OCI-LY7 (cell line): ENCODE measurements at regions not wholly inside any gene's neighbourhood (a gene's known extent, or its start where the extent isn't known, plus 50 kb on each side); places are given as distances from the start of the nearest gene placed in this dataset.

Experiments
- EZH2phosphoT487 ChIP-seq: fragments of 200-600 bp; sonication (generic); IDR thresholded peaks from 2 replicates; pipeline ENCODE4 v1.6.1; 2018; ENCODE audit warnings: low read depth, borderline replicate concordance, mild to moderate bottlenecking, mixed run types, antibody characterized with exemption, low read length, moderate library complexity, mixed read lengths
- TF ChIP-seq, protein P1 (sequence below): fragments of 200-600 bp; sonication (generic); conservative IDR thresholded peaks from 2 replicates; pipeline ENCODE4 v1.5.1; 2014; ENCODE audit warnings: mild to moderate bottlenecking, antibody characterized with exemption, low read length, moderate library complexity, mixed read lengths

DNA sequence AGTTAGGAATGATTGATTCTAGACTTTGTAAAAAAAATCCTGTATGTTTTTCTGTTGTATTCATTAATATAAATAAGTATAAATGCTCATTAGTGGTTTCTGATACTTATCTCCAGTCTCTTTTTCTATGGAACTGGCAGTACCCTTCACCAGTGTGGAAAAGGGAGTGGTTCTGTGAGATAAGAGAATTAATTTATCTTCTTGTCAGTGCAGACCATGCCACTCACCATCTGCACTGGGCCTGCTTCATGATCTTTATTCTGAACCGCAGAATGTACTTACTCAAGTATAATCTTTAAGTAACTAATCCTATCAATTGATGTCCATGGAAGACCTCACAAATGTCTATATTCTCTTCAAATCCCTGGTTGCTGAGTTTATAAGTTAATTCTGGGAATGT is 836.1 kb upstream of the CDH8 start:
- TF ChIP-seq, protein P1, sequence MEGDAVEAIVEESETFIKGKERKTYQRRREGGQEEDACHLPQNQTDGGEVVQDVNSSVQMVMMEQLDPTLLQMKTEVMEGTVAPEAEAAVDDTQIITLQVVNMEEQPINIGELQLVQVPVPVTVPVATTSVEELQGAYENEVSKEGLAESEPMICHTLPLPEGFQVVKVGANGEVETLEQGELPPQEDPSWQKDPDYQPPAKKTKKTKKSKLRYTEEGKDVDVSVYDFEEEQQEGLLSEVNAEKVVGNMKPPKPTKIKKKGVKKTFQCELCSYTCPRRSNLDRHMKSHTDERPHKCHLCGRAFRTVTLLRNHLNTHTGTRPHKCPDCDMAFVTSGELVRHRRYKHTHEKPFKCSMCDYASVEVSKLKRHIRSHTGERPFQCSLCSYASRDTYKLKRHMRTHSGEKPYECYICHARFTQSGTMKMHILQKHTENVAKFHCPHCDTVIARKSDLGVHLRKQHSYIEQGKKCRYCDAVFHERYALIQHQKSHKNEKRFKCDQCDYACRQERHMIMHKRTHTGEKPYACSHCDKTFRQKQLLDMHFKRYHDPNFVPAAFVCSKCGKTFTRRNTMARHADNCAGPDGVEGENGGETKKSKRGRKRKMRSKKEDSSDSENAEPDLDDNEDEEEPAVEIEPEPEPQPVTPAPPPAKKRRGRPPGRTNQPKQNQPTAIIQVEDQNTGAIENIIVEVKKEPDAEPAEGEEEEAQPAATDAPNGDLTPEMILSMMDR = no peak
- TF ChIP-seq EZH2phosphoT487 = no peak
